AML-193 (cell line): ENCODE measurements at regions not wholly inside any gene's neighbourhood (a gene's known extent, or its start where the extent isn't known, plus 50 kb on each side); places are given as distances from the start of the nearest gene placed in this dataset.

ENCODE experiments used
- DNase-seq, 2 experiments: peaks; one replicate each; lab custom pipeline; 2025; lab: John Stamatoyannopoulos, UW

DNA sequence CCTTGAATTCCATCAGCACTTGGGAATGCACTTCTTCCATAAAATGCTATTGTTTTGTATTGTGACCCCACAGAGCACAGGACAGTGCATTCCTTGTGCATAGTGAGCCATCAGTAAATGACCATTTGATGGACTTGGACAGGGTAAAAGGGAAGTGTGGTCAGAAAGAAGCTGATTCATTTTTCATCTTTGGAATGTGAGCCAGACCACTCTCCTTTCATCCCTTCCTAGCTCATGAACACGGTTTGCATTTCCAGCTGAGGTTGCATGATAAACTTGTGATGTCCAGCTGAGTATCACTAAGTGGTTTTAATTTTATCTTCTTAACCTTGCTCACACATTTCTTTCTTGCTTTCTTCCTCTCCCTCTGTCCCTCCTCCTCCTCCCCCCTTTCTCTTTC is 101.3 kb downstream of the NUDT12 start:
- no peak for DNase-seq

DNA sequence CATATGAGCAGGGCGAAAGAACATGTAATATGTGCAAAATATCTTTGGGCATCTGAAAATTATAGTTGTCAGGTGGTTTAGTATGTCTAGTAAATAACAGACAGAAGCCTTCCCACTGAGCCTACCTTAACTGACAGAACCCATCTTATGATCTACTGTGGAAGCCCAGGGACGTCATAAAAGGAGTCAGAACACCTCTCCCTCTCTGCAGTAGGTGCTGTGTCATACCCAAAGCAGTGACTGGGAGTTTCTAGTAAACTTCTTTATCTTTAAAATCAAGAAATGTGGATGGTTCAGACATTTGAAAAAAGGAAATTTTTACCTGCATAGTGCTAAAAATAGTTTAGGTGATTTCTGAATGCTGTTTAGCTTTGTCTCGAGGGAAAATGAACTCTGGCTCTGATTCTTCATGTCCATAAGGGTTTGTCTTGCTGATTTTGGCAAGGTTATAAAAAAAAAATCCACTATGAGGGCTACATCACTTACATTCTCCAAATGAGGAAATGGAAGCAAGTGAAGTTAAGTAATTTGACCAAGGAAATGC is 104.0 kb downstream of the NUDT12 start:
- no peak for DNase-seq

DNA sequence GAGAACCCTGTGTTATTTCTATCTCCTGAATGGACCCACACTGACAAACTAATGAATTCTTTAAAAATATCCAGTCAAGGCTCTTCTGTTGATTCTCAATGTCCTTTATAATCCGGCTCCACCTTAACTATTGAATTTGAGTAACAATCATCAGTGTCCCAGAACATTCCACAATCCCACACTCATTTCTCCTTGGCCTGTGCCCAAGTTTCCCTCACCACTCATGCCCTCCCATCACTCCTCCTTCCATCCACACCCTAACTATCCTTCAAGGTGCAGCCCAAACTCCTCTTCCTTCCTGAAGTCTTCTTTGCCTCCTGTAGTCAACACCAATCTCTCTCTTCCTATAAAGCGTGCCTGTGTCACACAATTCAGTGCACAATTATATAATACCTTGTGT is 106.1 kb downstream of the NUDT12 start:
- no peak for DNase-seq

DNA sequence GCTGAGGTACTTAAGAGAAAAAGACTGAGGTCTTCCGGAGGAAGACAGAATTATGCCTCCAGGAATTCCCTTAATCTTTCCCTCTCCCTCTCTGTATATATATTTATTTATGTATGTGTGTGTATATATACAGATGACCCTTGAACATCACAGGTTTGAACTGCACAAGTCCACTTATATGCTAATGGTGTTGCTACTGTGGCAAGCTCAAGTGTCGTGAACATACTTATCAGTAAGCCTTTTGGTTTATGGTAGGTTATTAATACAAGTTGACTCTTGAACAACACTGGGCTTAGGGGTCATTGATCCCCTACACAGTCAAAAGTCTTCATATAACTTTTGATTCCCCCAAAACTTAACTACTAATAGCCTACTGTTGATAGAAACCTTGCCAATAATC is 106.8 kb downstream of the NUDT12 start:
- no peak for DNase-seq

DNA sequence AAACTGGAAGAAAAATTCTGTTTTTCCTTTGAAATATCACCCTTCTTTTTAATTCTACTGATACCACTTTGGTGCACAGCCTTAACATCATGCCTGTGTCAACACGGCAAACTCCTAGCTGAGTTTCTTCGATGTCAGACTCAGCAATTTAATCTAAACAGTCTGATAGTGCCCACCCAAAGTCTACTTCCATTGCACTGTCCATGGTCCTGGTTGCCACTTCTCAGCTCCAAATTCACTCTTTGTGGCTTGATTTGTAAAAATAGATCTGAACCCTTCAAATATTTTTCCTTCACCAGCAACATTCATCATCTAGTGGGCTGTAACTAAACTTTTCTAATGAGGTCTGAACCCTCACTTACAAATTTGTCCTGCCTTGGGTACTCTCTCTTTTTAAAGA is 107.8 kb downstream of the NUDT12 start:
- DNase-seq, result no peak

DNA sequence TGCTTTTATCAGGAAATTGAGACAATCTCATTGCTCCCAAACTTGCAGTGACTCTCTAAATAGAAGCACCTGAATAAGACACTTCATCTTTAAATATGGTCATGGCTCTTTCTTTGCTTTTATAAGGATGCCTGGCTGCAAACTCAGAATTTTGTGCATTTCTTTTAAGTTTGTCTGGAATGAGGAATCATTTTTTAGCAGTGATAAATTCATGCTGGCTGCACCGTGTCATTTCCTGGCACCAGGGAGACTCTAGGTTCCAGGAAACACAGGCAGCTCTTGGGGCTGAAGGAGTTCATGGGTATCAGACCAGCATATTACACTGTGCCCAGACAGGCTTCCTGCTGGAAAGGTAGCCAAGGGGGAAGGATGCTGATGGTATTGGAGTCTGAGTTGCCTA is 109.9 kb downstream of the NUDT12 start:
- no peak for DNase-seq

DNA sequence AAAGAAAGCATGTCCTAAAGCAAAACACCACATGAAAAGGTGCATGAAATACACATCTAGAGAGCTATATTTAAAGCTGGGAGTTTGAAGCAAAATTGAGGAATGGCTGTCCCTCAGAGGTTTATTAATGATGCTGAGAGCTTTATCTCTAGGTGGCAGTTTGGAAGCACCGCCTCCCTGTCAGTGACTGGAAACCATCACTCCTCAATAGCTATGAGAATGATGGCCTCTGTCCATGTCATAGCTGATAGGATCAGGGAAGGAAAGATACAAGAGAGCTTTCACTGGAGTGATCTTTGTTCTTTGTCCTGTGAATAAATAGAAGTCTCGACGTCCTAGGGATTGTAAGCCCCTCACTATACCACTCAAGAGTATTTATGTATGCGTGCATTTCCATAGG is 110.5 kb downstream of the NUDT12 start:
- no peak for DNase-seq

DNA sequence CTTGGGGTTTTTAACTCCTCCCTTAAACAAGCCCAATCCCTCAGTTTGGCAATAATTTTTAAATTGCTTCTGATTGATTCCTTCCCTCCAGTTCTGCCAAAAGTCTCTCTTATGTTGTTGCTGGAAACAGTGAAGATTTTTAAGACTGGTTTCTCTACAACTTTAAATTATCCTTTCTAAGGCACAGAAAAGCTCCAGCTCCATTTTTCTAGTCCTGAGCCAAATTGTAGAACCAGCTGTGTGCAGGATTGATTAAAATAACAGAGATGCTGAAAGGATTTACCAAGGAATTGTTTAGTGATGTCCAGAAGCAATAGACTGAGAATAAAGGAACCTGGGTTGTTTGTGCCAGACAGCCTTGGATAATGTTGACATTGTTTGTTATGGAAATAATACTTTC is 111.3 kb downstream of the NUDT12 start:
- no peak for DNase-seq

DNA sequence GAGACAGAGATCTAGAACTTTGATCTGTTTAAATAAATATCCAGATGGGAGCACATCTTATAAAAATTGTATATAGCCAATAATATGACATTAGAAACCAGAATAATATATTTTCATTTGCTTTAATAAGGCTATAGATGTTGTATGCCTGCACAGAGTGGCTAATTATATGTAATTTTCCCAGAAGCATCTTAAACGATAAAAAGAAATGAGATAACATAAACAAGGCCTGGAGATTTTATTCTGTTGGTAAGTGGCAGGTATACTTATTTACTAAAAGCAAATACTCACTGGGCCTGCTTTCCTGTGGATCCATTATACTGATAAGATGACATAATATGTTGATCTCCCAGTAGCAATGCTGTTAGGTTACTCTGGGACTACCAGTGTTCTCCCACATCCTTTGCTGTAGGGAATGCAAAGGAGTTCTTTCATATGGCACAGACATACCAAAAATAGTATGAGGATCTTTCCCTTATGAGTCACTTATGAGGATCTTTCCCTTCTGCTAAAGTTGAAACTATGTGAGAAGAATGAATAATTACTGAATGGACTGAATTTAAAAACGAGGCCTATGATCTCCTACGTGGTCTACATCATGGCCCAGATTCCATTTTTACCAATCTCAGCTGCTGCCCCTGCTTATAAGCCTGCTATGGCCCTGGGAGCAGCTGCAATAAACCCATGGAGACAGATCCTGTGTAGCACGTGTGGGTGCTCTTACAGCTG is 112.1 kb downstream of the NUDT12 start:
- DNase-seq, result no peak

DNA sequence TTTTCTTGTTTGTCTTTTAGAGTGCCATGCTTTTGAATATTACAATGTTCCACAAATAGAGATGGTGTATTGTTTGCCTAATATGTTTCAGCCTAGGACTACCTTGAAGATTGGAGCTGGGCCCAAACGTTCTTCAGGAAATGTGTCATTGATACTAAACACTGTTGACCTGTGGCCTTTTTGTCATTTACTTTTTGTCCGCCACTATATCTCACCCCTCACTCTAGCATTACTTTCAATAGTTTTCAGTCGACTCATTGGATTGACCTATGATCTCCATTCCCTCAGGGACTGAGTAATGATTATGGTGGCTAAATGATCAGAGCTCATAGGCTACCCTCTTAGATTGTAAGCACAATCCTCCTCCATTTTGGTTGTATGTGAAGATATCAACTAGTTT is 115.8 kb downstream of the NUDT12 start:
- DNase-seq, result no peak

DNA sequence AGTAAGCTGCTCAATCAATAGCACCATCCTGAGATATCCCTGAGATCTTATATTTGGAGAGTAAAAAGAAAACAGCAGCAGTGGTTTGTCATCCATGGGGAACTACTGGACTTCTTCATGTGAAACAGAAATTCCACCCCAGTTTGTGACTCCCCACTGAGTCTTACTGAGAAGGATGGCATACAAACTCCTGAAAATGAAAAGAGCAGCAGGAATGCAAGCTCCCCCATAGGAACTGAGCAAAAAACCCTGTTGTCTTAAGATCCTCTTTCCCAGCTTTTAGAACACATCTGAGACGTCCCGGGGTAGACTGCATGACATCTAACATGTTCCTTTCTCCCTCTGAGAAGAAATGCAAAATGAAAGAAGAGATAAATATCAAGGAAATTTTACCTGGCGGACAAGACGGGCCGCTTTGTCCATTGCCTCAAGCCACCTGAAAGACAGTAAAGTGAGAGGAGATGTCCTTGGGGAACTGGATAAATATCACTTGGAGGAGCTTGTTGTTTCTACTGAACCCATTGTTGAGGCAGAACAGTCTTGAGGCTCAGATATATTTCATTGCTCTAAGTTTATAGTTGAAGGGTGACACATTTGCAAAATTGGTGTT is 117.1 kb downstream of the NUDT12 start:
- DNase-seq, result no peak

DNA sequence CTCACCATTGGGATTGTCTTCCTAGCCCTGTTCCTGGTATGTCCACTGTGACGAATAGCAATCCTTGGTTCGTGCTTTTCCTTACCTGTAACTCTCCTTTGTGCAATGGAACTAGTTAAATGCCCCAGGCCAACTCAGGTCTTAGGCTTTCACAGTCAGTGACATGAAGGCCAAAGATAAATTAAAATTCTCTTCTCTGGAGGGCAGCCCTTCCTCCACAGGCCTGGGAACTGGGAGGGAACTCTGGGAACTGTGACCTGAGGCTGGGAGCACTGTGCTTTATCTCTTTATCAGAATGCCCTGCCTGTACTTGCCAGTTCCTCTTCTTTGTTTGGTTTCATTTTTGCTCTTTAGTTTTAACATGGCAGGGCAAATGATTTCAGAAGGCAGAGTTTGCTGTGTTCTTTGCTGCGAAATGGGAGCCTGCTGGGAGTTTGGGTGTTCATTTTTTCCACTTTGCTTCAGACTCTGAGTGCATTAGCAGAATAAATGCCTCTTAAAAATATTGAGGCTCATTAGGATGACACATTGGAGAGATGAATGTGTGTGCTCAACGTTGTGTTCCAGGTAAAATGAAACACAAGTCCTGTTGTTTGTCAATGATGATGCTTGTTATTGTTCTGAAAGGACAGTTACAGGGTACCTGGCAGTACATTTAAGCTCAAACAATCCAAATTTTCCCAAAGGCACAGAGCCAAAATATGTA is 118.1 kb downstream of the NUDT12 start:
- DNase-seq, result no peak

DNA sequence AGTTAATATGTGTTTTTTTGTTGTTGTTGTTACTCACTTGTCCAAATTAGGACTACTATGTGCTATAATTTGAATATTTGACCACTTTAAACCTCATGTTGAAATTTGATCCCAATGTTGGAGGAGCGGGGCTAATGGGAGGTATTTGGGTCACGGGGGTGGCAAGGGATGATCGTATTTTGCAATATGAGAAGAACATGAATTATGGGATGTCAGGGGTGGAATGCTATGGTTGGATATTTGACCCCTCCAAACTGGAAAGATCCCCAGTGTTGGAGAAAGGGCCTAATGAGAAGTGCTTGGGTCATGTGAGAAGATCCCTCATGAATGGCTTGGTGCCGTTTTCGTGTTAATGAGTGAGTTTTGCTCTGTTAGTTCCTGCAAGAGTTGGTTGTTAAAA is 119.8 kb downstream of the NUDT12 start:
- DNase-seq, result no peak

DNA sequence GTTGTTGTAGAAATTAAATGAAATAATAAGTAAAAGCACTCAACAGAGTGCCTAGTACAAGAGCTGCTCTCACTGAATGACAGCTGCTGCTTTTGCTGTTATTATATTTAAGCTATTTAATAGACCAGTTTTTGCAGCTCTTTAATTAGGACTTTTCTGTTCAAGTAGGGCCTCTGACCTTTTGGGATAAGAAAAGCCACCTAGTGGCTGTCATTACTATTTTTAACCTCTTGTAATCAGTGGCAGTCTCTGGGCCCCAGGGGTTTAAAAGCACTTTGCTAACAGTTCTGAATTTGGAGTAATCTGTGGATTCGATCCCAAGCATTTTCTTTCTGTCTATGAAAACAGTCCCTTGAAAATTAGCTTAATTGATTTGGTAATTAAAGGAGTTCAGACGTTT is 121.1 kb downstream of the NUDT12 start:
- peak; percentile 17 to 25 for DNase-seq

DNA sequence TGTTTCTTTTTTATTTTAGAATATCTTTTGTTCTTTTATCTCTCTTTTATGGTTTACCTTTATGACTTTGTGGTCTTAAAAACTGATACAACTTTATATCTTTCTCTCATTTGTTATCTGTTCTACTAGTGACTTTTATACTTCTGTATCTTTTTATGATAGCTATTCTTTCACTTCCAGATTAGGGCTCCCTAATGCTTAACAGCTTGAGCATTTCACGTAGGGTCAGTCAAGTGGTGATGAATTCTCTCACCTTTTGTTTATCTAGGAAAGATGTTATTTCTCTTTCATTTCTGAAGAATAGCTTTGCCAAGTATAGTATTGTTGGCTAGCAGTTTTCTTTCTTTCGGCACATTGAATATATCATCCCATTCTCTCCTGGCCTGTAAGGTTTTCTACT is 123.6 kb downstream of the NUDT12 start:
- DNase-seq, result no peak

DNA sequence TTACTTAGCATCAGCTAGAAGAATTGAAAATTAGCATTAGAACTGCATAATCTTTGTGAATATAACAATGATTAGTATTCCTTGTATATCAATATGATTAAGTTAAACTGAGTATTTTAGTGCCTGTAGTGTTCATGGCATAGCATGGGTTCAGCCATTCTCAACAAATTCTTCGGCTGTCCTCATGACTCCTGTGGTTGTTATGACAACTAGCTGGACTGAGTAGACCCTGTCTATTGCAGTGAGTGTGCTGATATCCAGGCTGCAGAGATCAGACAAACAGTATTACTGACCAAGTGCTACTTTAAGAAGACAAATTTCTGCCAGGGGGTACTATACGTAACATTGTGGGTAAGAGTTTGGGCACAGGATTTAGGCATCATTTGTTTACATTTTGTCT is 125.9 kb downstream of the NUDT12 start:
- DNase-seq, result no peak

DNA sequence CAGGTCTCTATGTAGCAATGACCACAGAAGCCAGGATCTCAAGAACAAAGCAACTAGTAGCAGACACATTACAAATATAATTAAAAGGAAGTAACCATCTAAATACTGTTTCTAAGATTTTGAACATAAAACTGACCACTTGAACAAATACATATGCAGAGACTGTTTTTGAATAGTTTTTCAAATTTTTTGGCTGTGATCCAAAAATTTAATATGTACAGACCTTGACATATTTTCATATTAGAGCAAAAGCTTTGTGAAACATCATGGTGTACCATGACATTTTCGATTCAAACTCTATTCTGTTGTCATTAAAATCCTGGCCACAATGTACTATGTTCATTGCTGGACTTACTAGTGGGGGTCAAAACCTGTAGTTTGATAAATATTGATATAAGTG is 126.5 kb downstream of the NUDT12 start:
- DNase-seq, result no peak

DNA sequence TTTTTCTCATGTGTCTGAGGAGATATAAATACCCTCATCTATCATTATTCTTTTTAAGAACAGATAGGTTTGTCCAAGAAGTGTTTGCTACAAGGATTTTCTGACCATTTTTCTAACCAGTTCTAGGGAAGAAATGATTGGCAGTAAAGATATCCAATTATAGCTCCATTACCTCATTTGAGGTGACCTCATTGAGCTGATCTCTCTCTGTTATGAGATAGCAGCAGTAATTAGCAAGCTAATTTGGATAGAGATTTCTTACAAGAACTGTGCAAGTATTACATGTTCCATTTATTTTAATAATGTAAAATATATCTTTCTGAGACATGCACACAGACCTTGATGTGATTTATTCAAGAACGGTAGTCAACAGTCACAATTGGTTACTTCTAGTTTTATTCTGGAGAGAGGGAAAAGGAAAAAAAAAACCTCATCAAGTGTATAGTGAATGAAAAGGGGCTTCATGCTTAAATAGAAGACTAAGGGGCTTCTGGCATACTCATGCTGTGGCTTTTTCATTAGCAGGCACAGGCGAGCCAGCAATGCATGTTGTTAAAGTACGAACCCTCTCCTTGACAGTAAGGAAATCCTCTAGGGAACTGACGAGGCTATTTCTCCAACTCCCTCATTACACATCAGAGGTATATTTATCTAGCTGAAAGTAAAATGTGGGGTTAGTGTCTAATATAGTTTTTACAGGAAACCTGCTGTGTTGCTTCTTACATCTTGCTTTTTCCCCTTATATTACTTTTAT is 127.3 kb downstream of the NUDT12 start:
- no peak for DNase-seq

DNA sequence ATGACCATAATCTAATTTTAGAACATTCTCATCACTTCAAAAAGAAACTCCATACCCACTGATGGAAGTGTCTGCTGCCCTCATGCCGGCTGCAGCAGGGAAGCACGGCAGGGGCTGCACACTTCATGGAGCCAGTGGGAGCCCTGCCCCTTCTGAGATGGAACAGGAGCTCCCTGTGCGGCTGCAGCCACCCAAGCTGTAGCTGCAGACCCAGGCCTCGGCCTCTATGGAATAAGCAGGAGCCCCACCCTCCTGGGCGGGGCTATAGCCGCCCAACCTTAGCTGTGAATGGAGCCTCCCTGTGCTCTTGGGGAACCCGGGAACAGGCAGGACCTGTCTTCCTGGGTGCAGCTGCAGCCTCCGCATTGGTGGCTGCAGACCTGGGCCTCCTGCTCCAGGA is 128.5 kb downstream of the NUDT12 start:
- DNase-seq, result no peak

DNA sequence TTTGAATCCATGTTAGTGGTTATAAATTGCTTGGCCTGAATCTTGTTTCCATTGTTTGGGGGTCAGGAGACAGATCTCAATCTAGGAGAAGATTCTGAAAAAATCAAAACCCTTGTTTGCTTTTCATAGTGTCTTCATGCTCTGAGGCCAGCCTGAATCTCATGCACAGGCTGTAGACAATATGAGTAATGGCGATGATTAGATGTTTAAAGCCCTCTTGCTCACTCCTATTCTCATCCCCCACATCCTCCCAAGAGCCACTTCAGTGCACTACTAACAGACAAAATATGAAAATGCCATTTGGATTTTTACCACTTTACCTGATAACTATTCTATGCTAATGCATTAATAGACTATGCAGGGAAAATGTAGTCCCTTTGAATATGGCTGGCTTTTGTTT is 129.4 kb downstream of the NUDT12 start:
- no peak for DNase-seq

DNA sequence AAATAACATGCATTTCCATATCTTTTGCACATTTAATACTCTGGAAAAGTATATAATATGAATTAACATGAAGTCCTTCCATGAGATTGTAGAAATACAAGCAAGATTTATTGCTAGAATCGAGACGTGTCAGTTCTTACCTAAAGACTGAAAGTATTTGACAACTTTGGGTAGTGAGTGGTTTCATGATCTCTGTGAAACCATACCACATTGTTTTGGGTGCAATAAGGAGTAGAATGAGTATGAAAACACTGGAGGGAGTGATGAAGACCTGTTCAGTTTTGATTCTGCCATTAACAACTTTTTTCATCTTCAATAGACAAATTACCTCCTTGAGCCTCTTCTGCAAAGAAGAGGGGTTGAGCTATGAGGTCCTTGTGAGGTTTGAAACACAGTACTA is 133.7 kb downstream of the NUDT12 start:
- no peak for DNase-seq

DNA sequence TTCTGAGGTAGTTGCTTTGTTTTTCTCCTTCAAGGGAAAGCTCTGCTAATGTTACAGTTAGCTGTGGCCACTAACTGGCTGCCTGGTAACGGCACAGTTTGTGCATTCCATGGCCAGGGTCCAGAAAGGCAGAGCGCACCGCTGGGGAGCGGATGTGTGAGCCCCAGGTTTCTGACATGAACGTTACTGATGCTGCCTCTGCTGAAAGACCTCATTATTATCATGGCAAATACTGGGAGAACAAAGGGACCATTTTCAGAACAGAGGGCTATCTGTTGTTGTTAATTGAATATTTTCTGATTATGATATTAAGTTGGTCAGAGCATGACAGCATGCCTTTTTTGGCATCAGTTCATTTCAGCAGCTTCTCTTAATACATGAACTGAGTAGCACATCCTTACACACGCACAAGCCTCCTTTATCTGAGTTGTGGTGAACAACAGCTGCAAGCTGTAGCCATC is 134.1 kb downstream of the NUDT12 start:
- no peak for DNase-seq
